ENCODE measurements at regions not wholly inside any gene's neighbourhood (a gene's known extent, or its start where the extent isn't known, plus 50 kb on each side); places are given as distances from the start of the nearest gene placed in this dataset.

DNA sequence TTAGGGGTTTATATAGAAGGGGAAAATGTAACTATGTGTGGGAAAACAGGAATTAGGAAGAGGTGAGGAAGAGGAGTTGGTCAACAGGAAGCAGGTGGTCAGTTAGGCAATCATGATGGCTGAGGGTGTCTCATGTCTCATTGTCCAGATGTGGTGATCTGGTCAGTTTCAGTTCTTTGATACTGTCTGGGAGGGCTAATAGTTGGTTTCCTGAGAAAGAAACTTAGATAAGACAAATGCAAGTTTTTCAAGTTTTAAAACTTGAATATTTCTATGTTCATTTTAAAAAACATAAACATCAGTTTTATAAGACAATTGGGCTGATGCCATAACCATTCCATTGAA is 1121.8 kb upstream of the USP15 start:
- no peaks in the 10 kb centered on the region for H3K9me2 ChIP-seq (ENCODE audit: insufficient read depth, low read length)
- H3K27me3 ChIP-seq (ENCODE audit: insufficient read depth, low read depth, low read length), result no peaks in the 10 kb centered on the region
- H3K4me3 ChIP-seq (ENCODE audit: low read length), result no peak overlapping the region
- H3K27ac ChIP-seq (ENCODE audit: low read length), result no peak overlapping the region
- no peaks in the 10 kb centered on the region for H4K20me1 ChIP-seq (ENCODE audit: insufficient read depth)
- no peaks in the 10 kb centered on the region for H3K9me3 ChIP-seq (ENCODE audit: low read length)
- TF ChIP-seq, protein P1, sequence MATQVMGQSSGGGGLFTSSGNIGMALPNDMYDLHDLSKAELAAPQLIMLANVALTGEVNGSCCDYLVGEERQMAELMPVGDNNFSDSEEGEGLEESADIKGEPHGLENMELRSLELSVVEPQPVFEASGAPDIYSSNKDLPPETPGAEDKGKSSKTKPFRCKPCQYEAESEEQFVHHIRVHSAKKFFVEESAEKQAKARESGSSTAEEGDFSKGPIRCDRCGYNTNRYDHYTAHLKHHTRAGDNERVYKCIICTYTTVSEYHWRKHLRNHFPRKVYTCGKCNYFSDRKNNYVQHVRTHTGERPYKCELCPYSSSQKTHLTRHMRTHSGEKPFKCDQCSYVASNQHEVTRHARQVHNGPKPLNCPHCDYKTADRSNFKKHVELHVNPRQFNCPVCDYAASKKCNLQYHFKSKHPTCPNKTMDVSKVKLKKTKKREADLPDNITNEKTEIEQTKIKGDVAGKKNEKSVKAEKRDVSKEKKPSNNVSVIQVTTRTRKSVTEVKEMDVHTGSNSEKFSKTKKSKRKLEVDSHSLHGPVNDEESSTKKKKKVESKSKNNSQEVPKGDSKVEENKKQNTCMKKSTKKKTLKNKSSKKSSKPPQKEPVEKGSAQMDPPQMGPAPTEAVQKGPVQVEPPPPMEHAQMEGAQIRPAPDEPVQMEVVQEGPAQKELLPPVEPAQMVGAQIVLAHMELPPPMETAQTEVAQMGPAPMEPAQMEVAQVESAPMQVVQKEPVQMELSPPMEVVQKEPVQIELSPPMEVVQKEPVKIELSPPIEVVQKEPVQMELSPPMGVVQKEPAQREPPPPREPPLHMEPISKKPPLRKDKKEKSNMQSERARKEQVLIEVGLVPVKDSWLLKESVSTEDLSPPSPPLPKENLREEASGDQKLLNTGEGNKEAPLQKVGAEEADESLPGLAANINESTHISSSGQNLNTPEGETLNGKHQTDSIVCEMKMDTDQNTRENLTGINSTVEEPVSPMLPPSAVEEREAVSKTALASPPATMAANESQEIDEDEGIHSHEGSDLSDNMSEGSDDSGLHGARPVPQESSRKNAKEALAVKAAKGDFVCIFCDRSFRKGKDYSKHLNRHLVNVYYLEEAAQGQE (IDR thresholded peaks at IDR 0.05; ENCODE audit: borderline replicate concordance), result no peak
- TF ChIP-seq RAD21 (conservative IDR thresholded peaks at IDR 0.05), result no peak
- no peak for TF ChIP-seq MXI1 (conservative IDR thresholded peaks at IDR 0.05; ENCODE audit: poor library complexity, severe bottlenecking)
- no peak for TF ChIP-seq EZH2 (IDR thresholded peaks at IDR 0.05; ENCODE audit: borderline replicate concordance, insufficient read depth, low read length, poor library complexity, severe bottlenecking)
- TF ChIP-seq, protein P2, sequence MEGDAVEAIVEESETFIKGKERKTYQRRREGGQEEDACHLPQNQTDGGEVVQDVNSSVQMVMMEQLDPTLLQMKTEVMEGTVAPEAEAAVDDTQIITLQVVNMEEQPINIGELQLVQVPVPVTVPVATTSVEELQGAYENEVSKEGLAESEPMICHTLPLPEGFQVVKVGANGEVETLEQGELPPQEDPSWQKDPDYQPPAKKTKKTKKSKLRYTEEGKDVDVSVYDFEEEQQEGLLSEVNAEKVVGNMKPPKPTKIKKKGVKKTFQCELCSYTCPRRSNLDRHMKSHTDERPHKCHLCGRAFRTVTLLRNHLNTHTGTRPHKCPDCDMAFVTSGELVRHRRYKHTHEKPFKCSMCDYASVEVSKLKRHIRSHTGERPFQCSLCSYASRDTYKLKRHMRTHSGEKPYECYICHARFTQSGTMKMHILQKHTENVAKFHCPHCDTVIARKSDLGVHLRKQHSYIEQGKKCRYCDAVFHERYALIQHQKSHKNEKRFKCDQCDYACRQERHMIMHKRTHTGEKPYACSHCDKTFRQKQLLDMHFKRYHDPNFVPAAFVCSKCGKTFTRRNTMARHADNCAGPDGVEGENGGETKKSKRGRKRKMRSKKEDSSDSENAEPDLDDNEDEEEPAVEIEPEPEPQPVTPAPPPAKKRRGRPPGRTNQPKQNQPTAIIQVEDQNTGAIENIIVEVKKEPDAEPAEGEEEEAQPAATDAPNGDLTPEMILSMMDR (IDR thresholded peaks at IDR 0.05; ENCODE audit: poor library complexity, severe bottlenecking), result no peak
- TF ChIP-seq TAF1 (IDR thresholded peaks at IDR 0.05; ENCODE audit: low read depth), result no peak
- no peak for TF ChIP-seq SMC3 (conservative IDR thresholded peaks at IDR 0.05; ENCODE audit: poor library complexity)
- H3K36me3 ChIP-seq (ENCODE audit: insufficient read depth, low read length), result no peaks in the 10 kb centered on the region
- no peak overlapping the region for H2AFZ ChIP-seq (ENCODE audit: low read depth, low read length)
- no peak overlapping the region for H3K9ac ChIP-seq (ENCODE audit: low read length)
- no peaks in the 10 kb centered on the region for H3K79me2 ChIP-seq (replicated peaks; ENCODE audit: insufficient read depth, low read length)
- no peak overlapping the region for H3K4me2 ChIP-seq (ENCODE audit: low read length)
- H3F3A ChIP-seq (ENCODE audit: insufficient read depth, low read length, poor library complexity, severe bottlenecking), result no peaks in the 10 kb centered on the region

DNA sequence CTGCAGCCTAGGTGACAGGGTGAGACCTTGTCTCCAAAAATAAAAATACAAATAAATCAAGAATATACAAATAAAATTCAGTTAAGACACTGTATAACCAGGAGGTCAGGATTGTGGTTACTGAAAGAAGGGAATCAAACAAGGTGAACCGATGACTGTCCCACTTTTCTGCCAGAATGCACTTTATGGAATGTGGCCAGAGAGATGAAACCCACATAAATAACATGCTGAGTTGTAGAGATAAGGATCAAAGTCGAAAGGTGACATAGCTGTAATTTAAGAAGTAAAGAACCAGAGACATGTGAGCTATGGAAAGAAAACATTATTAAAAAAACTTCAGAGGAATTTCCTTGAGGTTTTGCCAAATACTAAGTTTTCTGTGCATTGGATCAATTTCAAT is 1098.2 kb upstream of the USP15 start:
- TF ChIP-seq SMC3 (conservative IDR thresholded peaks at IDR 0.05; ENCODE audit: poor library complexity), result no peak
- TF ChIP-seq TAF1 (IDR thresholded peaks at IDR 0.05; ENCODE audit: low read depth), result no peak
- TF ChIP-seq RAD21 (conservative IDR thresholded peaks at IDR 0.05), result no peak
- TF ChIP-seq POLR2AphosphoS5 (IDR thresholded peaks at IDR 0.05), result no peak
- TF ChIP-seq, protein P1 (IDR thresholded peaks at IDR 0.05; ENCODE audit: borderline replicate concordance), result no peak
- TF ChIP-seq EZH2 (IDR thresholded peaks at IDR 0.05; ENCODE audit: borderline replicate concordance, insufficient read depth, low read length, poor library complexity, severe bottlenecking), result no peak
- TF ChIP-seq MXI1 (conservative IDR thresholded peaks at IDR 0.05; ENCODE audit: poor library complexity, severe bottlenecking), result no peak
- TF ChIP-seq EP300 (conservative IDR thresholded peaks at IDR 0.05; ENCODE audit: poor library complexity, severe bottlenecking), result no peak
- TF ChIP-seq, protein P2 (IDR thresholded peaks at IDR 0.05; ENCODE audit: poor library complexity, severe bottlenecking), result no peak
- no peak overlapping the region for H3K4me2 ChIP-seq (ENCODE audit: low read length)

More for the DNA sequence above, 1098.2 kb upstream of the USP15 start:
- Histone ChIP-seq H3K79me2 (replicated peaks; ENCODE audit: insufficient read depth, low read length) (no peaks in the 10 kb centered on the region), H4K20me1 (ENCODE audit: insufficient read depth) (no peaks in the 10 kb centered on the region), H3K27ac (ENCODE audit: low read length) (no peak overlapping the region), H3K9me2 (ENCODE audit: insufficient read depth, low read length) (no peaks in the 10 kb centered on the region), H3K9ac (ENCODE audit: low read length) (no peak overlapping the region), H3K4me3 (ENCODE audit: low read length) (no peak overlapping the region), H3K9me3 (ENCODE audit: low read length) (no peaks in the 10 kb centered on the region), H2AFZ (ENCODE audit: low read depth, low read length) (no peak overlapping the region), H3K27me3 (ENCODE audit: insufficient read depth, low read depth, low read length) (no peaks in the 10 kb centered on the region), H3F3A (ENCODE audit: insufficient read depth, low read length, poor library complexity, severe bottlenecking) (no peaks in the 10 kb centered on the region), H3K36me3 (ENCODE audit: insufficient read depth, low read length) (no peaks in the 10 kb centered on the region)

Measured in neural cell (in vitro differentiated cells).